HepG2 (cell line): ENCODE measurements at regions not wholly inside any gene's neighbourhood (a gene's known extent, or its start where the extent isn't known, plus 50 kb on each side); places are given as distances from the start of the nearest gene placed in this dataset.

Source experiments
- BATF2 ChIP-seq: sonication (generic); formaldehyde crosslinking; IDR thresholded peaks from 2 replicates; pipeline ENCODE4 v1.8.0; 2022; ENCODE audit warnings: mild to moderate bottlenecking, missing genetic modification reagents, moderate library complexity
- KIAA2018 ChIP-seq: sonication (generic); formaldehyde crosslinking; IDR thresholded peaks from 2 replicates; pipeline ENCODE4 v1.5.0; 2020; ENCODE audit warnings: mild to moderate bottlenecking, missing genetic modification reagents, borderline replicate concordance
- MYC ChIP-seq: sonication (generic); formaldehyde crosslinking; IDR thresholded peaks from 2 replicates; pipeline ENCODE4 v1.9.0; 2021; ENCODE audit warnings: missing genetic modification reagents, borderline replicate concordance
- POLR2A ChIP-seq, 2 experiments: IDR thresholded peaks; 2 replicates each; pipeline ENCODE4 v1.6.1; 2011; ENCODE audit warnings: low read depth in 2 of 2, low read length in 2 of 2, mild to moderate bottlenecking in 1 of 2, moderate library complexity in 1 of 2; ENCODE audit not compliant: insufficient read depth in 1 of 2
- ZFY ChIP-seq: sonication (generic); formaldehyde crosslinking; IDR thresholded peaks from 2 replicates; pipeline ENCODE4 v1.4.0; 2020; ENCODE audit warnings: missing genetic modification reagents

GRCh38 chr2:8518979-8519668, 162.7 kb upstream of the ID2 start (continued):
- TF ChIP-seq KIAA2018 (CRISPR knock-in tag): no peak
- no peak for TF ChIP-seq POLR2A (IDR thresholded peaks at IDR 0.05; ENCODE audit: insufficient read depth in 1 of 2, low read depth in 2 of 2, low read length in 2 of 2)
- TF ChIP-seq MYC (CRISPR knock-in tag): no peak
- no peak for TF ChIP-seq ZFY (CRISPR knock-in tag)
- TF ChIP-seq BATF2 (CRISPR knock-in tag): no peak
